Smooth muscle cell of the brain vasculature (primary cell): ENCODE measurements at regions not wholly inside any gene's neighbourhood (a gene's known extent, or its start where the extent isn't known, plus 50 kb on each side); places are given as distances from the start of the nearest gene placed in this dataset.

Experiments used
- DNase-seq: peaks from one replicate; pipeline ENCODE4 v3.0.0-alpha.2; 2012; ENCODE audit warnings: low read depth, low spot score

DNA sequence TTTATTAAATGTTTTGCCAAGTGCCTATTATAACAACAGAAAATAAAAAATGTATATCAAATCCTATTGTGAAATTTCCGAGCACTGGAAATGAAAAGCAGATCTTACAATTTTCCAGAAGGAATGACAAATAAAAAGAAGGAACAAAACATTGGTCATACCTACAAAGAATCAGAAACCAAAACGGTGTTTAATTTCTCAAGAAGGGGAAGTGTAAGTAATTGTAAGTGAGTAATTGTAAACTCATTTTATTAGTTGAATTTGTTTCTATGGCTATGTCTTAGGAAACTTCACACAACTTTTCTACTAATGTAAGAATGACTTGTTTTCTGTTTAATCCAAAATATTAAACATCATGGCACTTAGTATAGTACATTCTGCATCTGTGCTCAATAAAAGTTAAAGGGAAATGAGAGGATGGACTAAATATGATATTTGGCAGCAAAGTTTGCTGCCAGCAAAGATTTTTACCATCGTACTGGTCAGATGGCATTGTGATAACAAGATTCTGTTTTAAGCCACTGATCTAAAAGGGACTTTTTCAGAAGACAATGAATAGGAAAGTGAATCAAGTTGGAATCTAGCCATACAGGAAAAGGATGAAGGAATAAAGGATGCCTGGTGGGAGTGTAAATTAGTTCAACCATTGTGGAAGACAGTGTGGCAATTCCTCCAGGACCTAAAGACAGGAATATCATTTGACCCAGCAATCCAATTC is 232.4 kb downstream of the NFKBIZ start:
- no peak for DNase-seq

DNA sequence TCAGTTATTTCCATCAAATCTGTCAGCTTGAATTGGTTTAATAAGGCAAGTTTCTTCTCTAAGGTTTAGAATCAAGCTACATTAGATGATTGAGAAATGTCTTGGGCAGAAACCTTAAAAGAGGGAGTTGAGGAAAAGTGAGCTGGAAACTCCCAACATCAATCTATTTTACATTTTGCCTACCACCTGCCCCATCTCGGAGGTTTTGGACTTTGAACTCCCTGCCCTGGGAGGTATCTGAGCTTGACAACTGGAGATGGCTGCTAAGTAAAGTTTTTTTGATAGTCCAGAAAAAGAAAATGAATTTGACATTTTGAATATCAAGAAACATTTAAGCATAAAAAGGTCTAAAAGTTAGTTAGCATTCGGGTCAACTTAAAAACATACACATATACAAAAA is 234.2 kb downstream of the NFKBIZ start:
- DNase-seq = no peak

DNA sequence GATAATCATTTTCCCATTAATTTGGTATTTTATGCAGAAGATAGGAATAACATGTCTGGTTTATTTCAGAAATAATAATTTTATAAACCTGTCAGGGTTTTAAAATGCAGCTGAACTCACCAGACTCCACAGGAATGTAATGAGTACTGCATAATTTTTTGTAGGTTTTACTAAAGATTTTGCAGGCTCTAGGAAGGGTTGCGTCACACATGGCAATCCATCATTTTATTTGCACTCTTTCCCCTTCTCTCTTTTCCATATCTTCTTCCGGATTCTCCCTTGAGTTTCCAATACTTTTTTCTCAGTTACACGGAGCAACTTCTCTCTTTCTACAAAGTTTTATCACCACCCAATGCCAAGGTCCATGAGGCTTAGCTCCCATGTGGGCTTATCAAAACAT is 234.7 kb downstream of the NFKBIZ start:
- no peak for DNase-seq

DNA sequence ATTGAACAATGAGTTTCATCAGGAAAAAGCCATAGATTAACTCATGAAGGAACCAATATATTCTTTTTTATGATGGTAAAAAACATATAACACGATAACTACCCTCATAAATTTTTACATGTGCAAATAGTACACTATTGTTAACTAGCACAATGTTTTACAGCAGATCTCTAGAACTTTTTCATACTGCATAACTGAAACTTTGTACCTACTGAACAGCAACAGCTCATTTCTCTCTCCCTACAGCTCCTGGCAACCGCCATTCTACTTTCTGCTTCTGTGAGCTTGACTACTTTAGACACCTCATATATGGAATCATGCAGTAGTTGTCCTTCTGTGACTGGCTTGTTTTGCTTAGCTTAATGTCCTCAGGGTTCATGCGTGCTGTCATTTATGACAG is 235.4 kb downstream of the NFKBIZ start:
- no peak for DNase-seq

DNA sequence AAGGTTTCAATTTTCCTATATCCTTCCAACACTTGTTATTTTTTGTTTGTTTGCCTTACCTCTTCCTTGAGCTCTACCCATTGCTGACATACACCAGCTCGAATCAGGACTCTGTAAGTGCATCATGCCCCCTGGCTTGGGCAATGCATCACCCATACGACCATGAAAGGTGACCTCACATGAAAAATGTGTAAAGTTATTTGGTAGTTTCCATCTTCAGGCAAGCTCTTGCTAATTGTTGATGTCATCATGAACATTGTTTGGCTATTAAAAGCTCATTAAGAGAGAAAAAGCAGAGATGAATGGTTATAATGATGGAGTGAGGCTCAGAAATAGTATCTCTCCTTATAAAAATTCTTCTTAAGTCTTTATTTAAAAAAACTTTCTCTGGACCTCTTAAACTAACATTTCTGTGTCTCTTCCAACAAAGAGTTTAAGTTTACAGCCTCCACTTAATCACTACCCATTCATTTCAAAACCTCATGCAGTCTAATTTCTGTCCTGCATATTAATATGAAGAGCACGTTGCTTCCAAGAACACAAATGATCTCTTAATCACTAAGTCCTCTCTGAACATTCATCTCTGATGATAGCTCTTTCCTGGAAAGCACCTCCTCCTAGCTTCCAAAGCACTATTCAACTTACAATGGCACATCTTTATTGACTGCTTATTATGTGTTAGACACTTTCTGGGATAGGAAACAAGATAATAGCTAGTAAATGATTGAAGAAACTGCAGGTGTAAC is 236.3 kb downstream of the NFKBIZ start:
- no peak for DNase-seq

DNA sequence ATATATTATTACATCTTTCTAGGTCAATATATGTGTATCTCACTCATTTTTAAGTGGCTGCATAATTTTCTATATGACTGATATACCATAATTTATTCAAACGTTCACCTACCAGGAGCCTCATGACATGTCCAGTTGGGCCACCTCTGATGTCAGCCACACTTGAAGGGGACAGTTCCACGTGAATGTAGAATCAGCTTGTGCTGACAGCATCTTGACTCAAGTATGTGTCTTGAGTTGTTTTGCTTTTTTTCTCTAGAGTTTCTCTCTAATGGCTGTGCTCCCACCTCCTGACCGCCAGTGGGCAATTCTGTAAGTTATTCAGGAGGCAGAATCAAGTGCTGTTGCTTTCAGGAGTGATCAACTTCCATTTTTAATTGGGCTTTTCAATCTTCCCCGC is 237.9 kb downstream of the NFKBIZ start:
- DNase-seq = no peak

DNA sequence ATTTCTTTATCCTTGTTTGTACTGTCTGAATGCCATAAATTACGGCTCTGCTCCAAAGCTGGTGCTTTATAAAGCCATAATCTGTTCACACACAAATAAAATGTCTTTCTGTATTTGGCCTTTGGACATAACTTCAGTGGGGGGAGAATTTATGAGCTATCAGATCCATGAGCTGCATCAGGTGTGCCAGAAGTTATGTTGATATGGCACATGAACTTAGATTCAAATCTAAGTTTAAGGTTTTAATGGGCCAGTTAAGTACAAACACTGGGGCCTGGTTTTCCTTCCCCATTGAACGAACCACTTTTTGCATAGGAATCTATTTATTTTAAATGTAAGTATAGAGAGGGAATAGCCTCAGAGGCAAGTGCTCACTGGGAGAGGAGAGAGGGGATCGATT is 239.9 kb downstream of the NFKBIZ start:
- DNase-seq = no peak

DNA sequence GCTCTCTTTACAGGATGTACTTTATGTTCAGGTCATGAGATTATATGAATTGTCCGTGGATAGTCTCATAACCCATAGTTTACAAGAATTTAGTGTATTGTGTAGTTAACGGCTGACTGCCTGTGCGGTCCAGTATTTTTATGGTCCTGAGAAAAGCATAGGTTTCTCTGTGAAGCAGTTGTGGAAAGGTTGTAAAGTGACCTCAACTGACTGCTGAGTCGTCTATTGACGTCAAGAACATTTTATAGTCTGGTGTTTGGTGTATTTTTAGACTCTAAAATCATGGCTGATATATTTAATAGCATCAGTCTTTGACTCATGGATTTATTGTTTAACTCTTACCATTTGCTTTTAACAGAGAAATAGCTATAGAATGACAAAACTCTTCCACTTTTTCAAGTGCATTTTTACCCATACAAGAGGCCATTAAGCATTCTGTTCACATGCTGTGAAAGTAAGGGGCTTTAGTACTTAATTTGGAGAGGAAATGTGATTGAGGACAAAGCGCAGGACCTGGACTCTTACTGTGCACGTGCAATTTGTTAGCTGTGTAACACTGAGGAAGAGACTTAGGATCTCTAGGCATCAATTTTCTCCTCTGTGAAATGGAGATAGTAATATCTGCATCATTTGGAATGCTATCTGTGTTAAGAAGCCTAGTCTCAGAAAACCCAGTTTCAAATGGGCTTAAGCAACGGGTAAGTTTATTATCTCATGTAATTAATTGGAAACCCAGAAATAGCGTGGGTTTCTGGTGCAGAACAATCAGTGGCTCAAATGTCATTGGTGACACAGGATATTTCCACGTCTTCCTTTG is 240.8 kb downstream of the NFKBIZ start:
- DNase-seq = no peak

DNA sequence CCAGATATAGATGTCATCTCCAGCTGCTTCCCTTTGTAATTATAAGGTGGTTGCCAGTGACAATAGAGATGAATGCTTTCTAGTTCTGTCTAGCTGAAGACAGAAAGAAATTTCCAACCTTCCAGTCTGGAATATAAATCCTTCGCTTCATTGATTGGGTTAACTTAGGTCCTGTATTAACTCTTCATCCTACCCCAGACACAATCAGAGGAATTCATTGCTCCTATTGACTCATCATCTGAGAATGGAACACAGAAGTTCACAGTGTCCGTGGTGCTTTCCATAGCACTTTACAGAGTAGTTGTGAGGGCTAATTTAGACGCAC is 241.4 kb downstream of the NFKBIZ start:
- DNase-seq = no peak

DNA sequence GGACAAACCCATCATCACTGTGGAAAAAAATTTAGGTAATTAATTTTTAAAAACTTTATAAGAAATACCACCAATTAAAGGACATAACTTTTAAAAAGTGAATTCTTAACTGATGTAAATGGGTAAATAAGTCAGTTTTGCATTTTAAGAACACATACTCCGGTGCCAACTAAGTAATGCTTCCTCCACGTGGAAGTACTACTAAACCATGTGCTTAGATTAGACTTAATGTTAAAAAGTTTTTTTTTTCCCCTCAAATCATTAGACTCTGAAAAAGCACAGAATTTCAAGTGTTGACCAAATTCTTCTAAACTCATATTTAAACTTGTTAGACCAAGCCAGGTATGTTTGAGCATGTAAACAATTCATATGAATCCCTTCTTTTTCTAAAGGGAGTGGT is 242.0 kb downstream of the NFKBIZ start:
- no peak for DNase-seq

DNA sequence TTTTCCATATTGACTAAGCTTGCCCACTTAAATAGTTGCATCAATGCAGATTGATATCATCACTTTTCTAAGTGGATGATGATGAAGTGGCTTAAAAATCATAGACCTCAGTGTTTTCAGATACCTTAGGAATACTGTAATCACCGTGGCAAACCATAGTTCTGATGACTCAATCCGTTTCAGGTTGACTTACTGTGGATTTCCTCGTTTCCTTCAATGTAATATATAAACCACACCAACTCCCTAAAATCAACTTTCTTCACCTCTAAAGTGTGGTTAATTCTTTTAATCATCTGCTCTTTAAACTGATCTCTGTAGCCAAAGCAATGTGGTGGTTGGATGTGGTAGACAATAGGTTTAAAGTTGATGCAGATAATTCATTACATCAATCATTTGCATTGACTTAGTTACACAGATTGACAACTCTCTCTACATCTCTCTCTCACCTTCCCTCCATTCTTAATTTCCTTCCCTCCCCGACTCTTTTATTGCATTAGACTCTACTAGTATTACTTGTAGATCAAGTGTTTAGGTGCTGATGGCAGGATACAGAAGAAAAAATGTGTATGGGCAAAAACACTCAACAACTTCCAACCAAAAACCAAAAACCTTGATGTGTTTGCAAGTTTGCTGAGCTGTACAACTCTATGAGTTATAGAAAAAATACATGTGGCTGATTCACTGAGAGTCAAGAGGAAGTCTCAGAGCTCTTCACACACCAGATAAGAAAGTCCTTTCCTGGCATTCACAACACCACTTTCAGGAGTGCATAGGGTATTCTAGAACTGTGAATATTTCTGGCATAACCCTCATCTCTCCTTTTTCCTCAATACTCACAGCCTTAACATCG is 243.5 kb downstream of the NFKBIZ start:
- DNase-seq = no peak

DNA sequence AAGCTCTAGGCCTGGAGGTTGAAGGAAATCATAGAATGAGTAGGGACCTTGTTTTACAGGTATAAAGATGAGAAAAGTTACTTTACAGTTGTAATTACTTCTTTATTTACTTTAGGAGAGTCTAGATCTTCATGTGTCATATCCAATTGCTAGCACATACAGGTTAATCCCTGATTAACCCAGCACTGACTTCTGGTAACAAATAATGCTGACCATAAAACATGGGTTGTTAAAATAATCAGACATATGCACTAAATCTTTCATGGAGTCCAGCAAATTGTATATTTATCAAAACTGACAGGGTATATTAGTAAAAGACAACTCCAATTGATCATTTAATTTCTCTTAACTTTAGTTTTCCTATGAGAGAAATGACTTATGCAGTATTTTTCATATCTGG is 245.2 kb downstream of the NFKBIZ start:
- DNase-seq = no peak

DNA sequence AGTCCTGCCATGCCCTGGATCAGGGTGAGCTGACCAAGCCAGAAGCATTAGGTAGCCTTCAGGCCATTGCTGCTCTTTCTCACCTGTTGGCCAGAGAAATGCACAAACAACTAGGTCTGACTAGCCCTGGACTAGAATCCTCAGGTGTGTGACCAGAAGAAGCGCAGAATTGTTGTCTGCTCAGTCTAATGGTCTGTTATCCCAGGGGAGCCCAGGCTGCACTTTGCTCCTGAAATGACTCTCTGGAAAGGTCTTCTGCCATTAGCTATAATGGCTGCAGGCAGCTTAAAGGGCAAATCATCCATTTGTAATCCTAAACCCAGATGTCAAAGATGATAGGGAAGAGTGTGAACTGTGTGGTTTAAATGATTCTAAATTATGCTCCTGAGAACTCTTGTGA is 246.1 kb downstream of the NFKBIZ start:
- no peak for DNase-seq

DNA sequence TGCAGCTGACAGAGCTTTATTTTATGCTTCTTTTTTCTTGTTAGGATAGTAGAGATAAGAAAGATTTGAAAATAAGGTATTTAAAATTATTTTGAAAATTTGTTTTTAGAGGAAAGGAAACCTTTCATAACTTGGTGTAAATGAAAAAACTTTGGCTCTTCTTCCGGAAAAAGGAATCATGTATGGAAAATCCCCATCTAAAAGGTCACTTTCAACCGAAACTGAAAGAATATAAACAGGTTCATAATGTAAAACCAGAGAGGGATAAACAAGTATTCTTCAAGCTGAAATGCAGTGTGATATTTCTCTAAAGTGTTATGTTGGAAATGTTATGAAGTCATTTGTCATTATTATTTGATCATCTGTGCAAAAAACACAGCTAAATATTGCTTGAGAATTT is 246.8 kb downstream of the NFKBIZ start:
- DNase-seq = no peak

DNA sequence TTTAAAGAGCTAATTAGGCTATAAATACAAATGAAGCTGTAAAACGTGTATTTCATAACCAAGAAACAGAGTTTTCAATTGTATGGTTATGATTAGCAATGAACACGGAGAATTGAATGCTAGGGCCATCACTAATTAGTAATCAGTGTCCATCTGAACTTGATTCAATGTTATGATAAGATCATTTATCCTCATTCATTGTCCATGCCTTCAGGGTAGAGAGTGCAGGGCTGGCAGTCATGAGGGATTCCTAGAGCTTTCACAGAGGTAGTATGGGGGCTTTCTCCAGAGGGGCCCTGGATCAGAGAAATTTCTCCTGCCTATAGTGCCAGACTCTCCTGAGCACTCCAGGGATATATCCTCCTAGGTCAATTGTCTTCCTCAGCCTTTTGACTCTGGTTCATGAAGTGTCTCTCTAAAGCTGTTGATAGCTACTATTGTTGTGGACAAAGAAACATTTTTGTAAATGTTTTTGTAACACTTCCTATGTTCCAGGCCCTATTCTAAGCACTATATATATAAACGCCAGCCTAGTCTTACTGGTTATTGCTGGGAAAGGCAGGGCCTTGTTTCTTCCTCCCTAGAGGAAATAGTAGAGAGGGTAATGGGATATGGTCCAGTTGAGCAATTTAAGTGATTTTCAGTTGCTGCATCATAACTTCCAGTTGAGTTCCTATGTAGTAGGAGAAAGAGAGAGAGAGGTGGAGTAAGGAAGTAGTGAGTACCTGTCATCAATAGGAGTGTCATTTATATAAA is 249.0 kb downstream of the NFKBIZ start:
- DNase-seq = no peak

DNA sequence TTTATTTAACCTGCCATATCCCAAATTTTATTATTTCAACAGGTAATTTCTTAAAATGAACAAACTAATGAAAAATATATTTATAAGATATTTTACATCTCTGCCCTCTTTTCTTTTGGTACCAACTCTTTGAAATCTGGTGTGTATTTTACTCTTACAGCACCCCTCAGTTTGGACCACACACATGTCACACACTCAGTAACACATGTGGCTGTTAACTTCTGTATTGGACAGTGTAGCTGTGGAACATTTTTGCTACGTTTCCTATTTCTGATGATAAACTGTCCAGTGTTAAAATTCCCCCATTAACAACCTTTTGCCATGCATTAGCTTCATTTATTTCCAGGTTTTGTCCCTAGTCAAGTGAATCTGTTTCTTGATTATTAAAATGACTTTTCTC is 250.6 kb downstream of the NFKBIZ start:
- no peak for DNase-seq

DNA sequence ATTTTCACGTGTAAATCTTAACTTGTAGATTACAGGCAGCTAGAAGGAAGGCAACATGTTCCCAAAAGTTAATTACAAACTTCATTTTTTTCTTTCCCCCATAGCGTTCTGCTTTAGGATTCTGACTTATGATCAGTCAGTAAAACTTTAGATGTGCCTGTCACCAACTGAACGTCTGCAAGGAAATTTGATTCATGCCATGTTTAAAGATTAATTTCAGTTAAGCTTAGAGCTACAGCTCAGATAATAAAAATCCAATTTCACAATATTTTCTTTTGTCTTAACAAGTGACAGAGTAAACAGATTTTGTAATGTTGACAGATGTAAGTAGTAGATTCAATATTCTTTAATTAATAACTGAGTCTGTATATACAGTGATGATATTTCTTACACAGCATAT is 253.1 kb downstream of the NFKBIZ start:
- no peak for DNase-seq

DNA sequence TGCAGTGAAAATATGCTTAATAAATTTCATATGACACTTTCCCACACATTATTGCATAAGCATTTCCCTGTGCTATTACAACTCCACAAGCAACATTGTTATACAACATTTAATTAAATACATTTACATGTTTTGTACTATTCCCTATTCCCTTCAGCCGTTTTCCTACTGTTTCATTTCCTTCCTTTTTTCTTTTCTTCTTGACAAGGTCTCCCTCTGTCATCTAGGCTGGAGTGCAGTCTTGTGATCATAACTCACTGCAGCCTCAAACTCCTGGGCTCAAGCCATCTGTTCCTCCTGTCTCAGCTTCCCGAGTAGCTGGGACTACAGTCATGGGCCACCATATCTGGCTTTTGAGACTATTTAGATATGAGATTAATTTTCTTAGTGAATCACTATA is 254.7 kb downstream of the NFKBIZ start:
- no peak for DNase-seq

DNA sequence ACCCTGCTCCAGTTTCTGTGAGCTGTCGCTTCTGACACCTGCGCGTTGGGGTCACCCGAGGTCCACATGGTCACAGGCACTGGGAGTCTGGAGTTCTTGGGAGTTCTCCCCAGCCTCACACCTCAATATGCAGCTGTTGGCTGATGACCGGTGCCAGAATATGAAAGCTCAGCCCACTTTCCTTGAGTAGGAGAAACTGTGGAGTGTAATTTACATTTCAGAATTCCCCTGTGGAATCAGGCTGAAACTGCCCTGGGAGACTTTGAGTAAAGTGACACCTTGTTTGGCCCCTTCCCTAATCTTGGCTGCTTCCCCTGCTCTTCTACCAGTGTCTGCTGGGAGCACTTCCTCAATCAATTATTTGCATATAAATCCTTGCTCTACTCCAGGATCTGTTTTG is 255.9 kb downstream of the NFKBIZ start:
- DNase-seq = no peak

DNA sequence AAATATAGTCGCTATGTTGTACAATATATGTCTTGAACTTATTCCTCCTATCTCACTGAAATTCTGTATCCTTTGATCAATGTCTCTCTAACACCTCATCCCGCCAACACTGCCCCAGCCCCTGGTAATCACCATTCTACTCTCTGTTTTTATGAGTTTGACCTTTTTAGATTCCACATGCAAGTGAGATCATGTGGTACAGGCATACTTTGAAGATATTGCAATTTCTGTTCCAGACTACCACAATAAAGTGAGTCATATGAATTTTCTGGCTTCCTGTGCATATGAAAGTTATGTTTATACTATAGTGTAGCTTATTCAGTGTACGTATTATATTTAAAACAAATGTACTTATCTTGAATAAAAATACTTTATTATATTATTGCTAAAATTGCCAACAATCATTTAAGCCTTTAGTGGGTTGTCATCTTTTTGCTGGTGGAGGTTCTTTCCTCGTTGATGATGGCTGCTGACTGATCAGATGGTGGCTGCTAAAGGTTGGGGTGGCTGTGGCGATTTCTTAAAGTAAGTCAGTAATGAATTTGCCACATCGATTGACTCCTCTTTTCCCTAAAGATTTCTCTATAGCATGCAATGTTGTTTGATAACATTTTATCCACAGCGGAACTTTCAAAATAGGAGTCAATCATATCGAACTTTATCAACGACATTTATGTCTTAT is 257.2 kb downstream of the NFKBIZ start:
- DNase-seq = no peak
